Urinary bladder (tissue), 3 donors: ENCODE measurements at regions not wholly inside any gene's neighbourhood (a gene's known extent, or its start where the extent isn't known, plus 50 kb on each side); places are given as distances from the start of the nearest gene placed in this dataset.
"Not testable (repeated sequence)": the region's sequence is repeated elsewhere in the genome, so short reads cannot be mapped to it uniquely, and the experiment has no call there.

Source experiments
- DNase-seq: peaks from one replicate; pipeline ENCODE4 v3.0.0-alpha.2; 2015; ENCODE audit errors: extremely low spot score
- H3K27ac ChIP-seq: one replicate; pipeline ENCODE4 v1.5.1; 2013; ENCODE audit warnings: low read depth, mild to moderate bottlenecking, moderate library complexity
- H3K36me3 ChIP-seq: one replicate; pipeline ENCODE4 v1.6.1; 2013; ENCODE audit warnings: mild to moderate bottlenecking, moderate library complexity; ENCODE audit not compliant: insufficient read depth
- H3K4me1 ChIP-seq: one replicate; pipeline ENCODE4 v1.6.1; 2013; ENCODE audit warnings: mild to moderate bottlenecking, moderate library complexity; ENCODE audit not compliant: insufficient read depth
- H3K4me3 ChIP-seq: one replicate; pipeline ENCODE4 v1.5.1; 2013; ENCODE audit warnings: low read depth, low read length
- WGBS: extraction: QIAGEN DNeasy Blood & Tissue Kit; methylation state at CpG from one replicate; pipeline ENCODE4 v1.1.7; 2013; 5-methylcytosine and 5-hydroxymethylcytosine counted together
- donor health status: healthy with polysubstance abuse.
- donor health status: healthy.

GRCh38 chr4:127446427-127446885 lies 186.3 kb upstream of the INTU start:
- 47% methylated on average over 4 of the region's 4 CpGs for WGBS
- peak; percentile 54 for DNase-seq
- H3K36me3 ChIP-seq: no peaks in the 10 kb centered on the region
- no peak overlapping the region for H3K4me3 ChIP-seq
- no peaks in the 10 kb centered on the region for H3K4me1 ChIP-seq
- no peak overlapping the region for H3K27ac ChIP-seq

GRCh38 chr4:127448986-127449385 lies 183.8 kb upstream of the INTU start:
- H3K4me1 ChIP-seq: no peaks in the 10 kb centered on the region
- 83% methylated on average over 1 of the region's 1 CpG for WGBS
- DNase-seq: no peak
- H3K4me3 ChIP-seq: no peak overlapping the region
- H3K27ac ChIP-seq: no peak overlapping the region
- H3K36me3 ChIP-seq: no peaks in the 10 kb centered on the region

- no peak for DNase-seq
- no peaks in the 10 kb centered on the region for H3K36me3 ChIP-seq
- H3K27ac ChIP-seq: no peak overlapping the region
- H3K4me3 ChIP-seq: no peak overlapping the region
- H3K4me1 ChIP-seq: no peaks in the 10 kb centered on the region
Measured at GRCh38 chr4:127449449-127449848, 183.3 kb upstream of the INTU start.

- DNase-seq: no peak
Measured at GRCh38 chr4:127450276-127450675, 182.5 kb upstream of the INTU start.

GRCh38 chr4:127463883-127464282 lies 168.9 kb upstream of the INTU start:
- 63% methylated on average over 6 of the region's 6 CpGs for WGBS
- no peak for DNase-seq

More at GRCh38 chr4:127450276-127450675, 182.5 kb upstream of the INTU start:
- Histone ChIP-seq H3K27ac (no peak overlapping the region), H3K4me1 (no peaks in the 10 kb centered on the region), H3K36me3 (no peaks in the 10 kb centered on the region), H3K4me3 (no peak overlapping the region)
- 79% methylated on average over 1 of the region's 1 CpG for WGBS

GRCh38 chr4:127469542-127469941 lies 163.2 kb upstream of the INTU start:
- DNase-seq: no peak
- Histone ChIP-seq H3K36me3 (no peaks in the 10 kb centered on the region), H3K4me1 (no peaks in the 10 kb centered on the region), H3K27ac (no peak overlapping the region), H3K4me3 (no peak overlapping the region)
- WGBS: 84% methylated on average over 1 of the region's 1 CpG

More at GRCh38 chr4:127463883-127464282, 168.9 kb upstream of the INTU start:
- Histone ChIP-seq H3K4me1 (no peaks in the 10 kb centered on the region), H3K4me3 (no peak overlapping the region), H3K36me3 (no peaks in the 10 kb centered on the region), H3K27ac (no peak overlapping the region)

GRCh38 chr4:127469959-127470809 lies 162.6 kb upstream of the INTU start:
- H3K36me3 ChIP-seq: no peaks in the 10 kb centered on the region
- WGBS: 97% methylated on average over 31 of the region's 31 CpGs
- H3K4me3 ChIP-seq: no peak overlapping the region
- no peak for DNase-seq
- H3K4me1 ChIP-seq: no peaks in the 10 kb centered on the region
- no peak overlapping the region for H3K27ac ChIP-seq

- H3K4me3 ChIP-seq, H3K27ac ChIP-seq, H3K4me1 ChIP-seq, DNase-seq, H3K36me3 ChIP-seq: not testable (repeated sequence)
- 95% methylated on average over 3 of the region's 3 CpGs for WGBS
Measured at GRCh38 chr4:127478271-127478670, 154.5 kb upstream of the INTU start.

GRCh38 chr4:127479031-127479622 lies 153.6 kb upstream of the INTU start:
- H3K4me1 ChIP-seq: no peaks in the 10 kb centered on the region
- no peaks in the 10 kb centered on the region for H3K36me3 ChIP-seq
- DNase-seq: peak; percentile 23
- no peak overlapping the region for H3K27ac ChIP-seq
- H3K4me3 ChIP-seq: no peak overlapping the region

GRCh38 chr4:127482049-127482448 lies 150.7 kb upstream of the INTU start:
- Histone ChIP-seq H3K27ac (no peak overlapping the region), H3K36me3 (no peaks in the 10 kb centered on the region), H3K4me1 (no peaks in the 10 kb centered on the region), H3K4me3 (no peak overlapping the region)
- DNase-seq: no peak
- 69% methylated on average over 1 of the region's 1 CpG for WGBS

GRCh38 chr4:127484117-127484516 lies 148.6 kb upstream of the INTU start:
- no peak overlapping the region for H3K4me3 ChIP-seq
- no peak overlapping the region for H3K27ac ChIP-seq
- 60% methylated on average over 1 of the region's 1 CpG for WGBS
- H3K4me1 ChIP-seq: no peaks in the 10 kb centered on the region
- H3K36me3 ChIP-seq: no peaks in the 10 kb centered on the region
- DNase-seq: no peak

GRCh38 chr4:127486248-127486647 lies 146.5 kb upstream of the INTU start:
- Histone ChIP-seq H3K36me3 (no peaks in the 10 kb centered on the region), H3K4me1 (no peaks in the 10 kb centered on the region), H3K27ac (no peak overlapping the region), H3K4me3 (no peak overlapping the region)
- 94% methylated on average over 1 of the region's 1 CpG for WGBS
- no peak for DNase-seq

GRCh38 chr4:127491571-127491970 lies 141.2 kb upstream of the INTU start:
- Histone ChIP-seq H3K4me1 (no peaks in the 10 kb centered on the region), H3K36me3 (no peaks in the 10 kb centered on the region), H3K27ac (no peak overlapping the region), H3K4me3 (no peak overlapping the region)
- no peak for DNase-seq

- H3K36me3 ChIP-seq, DNase-seq, H3K27ac ChIP-seq, H3K4me1 ChIP-seq, H3K4me3 ChIP-seq: not testable (repeated sequence)
- WGBS: 86% methylated on average over 9 of the region's 9 CpGs
Measured at GRCh38 chr4:127496875-127497274, 135.9 kb upstream of the INTU start.
